HUES48 (cell line): ENCODE measurements at regions not wholly inside any gene's neighbourhood (a gene's known extent, or its start where the extent isn't known, plus 50 kb on each side); places are given as distances from the start of the nearest gene placed in this dataset.

ENCODE experiments used
- H3K27ac ChIP-seq: one replicate; pipeline ENCODE4 v1.7.0; 2013; ENCODE audit warnings: low read depth, low read length, inconsistent platforms
- H3K27me3 ChIP-seq: 2 replicates; pipeline ENCODE4 v1.6.1; 2013; ENCODE audit warnings: mild to moderate bottlenecking, low read length; ENCODE audit not compliant: control insufficient read depth, insufficient read depth
- H3K36me3 ChIP-seq: 2 replicates; pipeline ENCODE4 v1.6.1; 2013; ENCODE audit warnings: low read length; ENCODE audit not compliant: control insufficient read depth, insufficient read depth
- H3K4me1 ChIP-seq: 2 replicates; pipeline ENCODE4 v1.6.1; 2013; ENCODE audit warnings: mild to moderate bottlenecking, low read length; ENCODE audit not compliant: control insufficient read depth, insufficient read depth
- H3K4me3 ChIP-seq: 2 replicates; pipeline ENCODE4 v1.5.1; 2013; ENCODE audit warnings: mild to moderate bottlenecking, low read depth, low read length
- H3K9ac ChIP-seq: 2 replicates; pipeline ENCODE4 v1.6.1; 2013; ENCODE audit warnings: mild to moderate bottlenecking, low read depth, low read length, moderate library complexity
- H3K9me3 ChIP-seq: 2 replicates; pipeline ENCODE4 v1.6.1; 2013; ENCODE audit warnings: low read length; ENCODE audit not compliant: control insufficient read depth, insufficient read depth

DNA sequence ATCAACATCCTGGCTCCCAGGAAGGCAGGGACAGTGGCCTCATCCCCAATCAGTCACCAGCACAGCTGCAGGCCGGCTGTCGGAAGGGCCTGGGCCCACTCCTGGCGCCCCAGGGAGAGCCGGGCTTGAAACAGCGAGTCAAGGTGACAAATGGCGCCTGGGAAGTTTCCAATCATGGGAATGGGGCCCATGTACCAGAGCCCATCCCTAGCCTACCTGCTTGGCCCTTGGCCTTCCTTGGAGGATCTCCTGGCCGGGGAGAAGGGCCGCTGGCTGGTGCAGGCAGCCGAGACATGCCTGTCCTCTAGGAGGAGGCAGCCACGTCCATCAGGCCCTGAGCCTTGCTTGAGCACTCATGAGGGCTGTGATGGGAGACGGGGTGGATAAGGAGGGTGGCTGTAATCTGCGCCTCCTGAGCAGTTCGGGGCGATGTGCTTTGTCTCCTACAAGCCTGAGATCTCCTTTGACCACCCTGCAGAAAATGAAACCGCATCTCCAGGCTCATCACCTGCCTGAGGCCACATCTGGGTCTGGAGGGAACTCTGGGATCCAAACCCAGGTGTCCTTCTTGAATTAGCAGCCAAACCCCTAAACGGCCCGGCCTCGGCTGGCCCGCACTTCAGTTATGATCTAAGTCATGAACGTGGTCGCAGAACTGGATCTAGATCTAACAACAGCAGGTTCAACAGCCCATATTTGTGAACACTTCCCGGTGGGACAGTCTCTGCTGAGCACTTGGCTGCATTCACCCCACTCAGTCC is 862.0 kb downstream of the TBC1D22A start:
- no peak overlapping the region for H3K4me3 ChIP-seq
- no peaks in the 10 kb centered on the region for H3K27me3 ChIP-seq
- no peak overlapping the region for H3K27ac ChIP-seq
- no peaks in the 10 kb centered on the region for H3K4me1 ChIP-seq
- H3K9ac ChIP-seq, result no peak overlapping the region
- H3K36me3 ChIP-seq, result no peaks in the 10 kb centered on the region
- H3K9me3 ChIP-seq, result peaks cover 10% of the 10 kb centered on the region; the same call in 1 of the 2 replicates

DNA sequence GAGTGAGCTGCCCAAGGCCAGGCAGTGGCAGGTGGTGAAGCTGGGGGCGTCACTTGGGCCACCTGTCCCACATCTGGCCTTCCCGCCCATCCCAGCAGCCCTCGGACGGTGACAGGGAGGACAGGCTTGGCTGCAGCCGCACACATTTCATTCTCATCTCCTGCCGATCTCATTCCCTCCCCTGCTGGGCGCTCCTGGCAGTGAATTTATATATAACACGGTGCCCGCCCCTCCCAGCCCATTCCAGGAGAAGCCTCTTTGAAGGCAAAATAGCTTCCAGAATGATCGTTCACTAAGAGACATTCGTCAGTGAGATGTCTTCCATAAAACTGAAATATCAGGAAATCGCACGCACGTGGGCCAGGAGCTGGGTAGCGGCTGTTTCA is 861.3 kb downstream of the TBC1D22A start:
- Histone ChIP-seq H3K4me3 (no peak overlapping the region), H3K4me1 (no peaks in the 10 kb centered on the region), H3K27me3 (no peaks in the 10 kb centered on the region), H3K36me3 (no peaks in the 10 kb centered on the region), H3K9ac (no peak overlapping the region), H3K27ac (no peak overlapping the region), H3K9me3 (peaks cover 9% of the 10 kb centered on the region; the same call in 1 of the 2 replicates)

DNA sequence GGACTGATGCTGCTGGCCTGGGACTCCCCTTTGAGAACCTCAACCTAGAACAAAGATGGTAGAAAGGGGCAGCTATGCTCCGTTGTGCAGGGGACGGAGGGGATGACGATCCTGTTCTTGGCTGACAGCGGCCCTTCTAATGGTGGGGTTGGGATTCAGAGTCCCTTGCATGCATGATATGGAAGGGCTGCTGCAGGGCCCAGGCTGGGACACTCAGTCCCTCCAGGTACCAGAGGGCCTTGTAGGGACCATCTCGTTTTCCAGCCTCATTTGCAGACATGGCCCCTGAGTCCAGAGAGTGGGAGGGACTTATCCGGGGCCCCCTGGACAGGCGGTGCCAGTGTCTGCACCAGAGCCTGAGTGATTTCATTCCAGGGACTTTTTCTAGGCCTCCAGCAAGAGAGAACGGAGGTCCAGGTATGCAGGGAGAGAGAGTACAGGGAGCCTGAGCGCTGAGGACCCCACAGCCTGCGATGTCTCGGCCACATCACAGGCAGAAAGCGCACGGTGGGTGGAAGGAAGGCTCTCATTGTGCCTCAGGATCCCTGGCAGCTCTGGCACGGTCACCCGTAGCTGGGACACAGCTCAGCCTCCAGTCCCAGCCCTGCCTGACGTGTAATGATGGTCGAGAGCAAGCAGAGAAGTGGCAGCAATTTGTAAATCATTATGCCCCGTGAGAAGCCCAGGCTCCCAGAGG is 860.8 kb downstream of the TBC1D22A start:
- no peaks in the 10 kb centered on the region for H3K36me3 ChIP-seq
- H3K4me3 ChIP-seq, result no peak overlapping the region
- H3K27ac ChIP-seq, result no peak overlapping the region
- no peaks in the 10 kb centered on the region for H3K4me1 ChIP-seq
- no peaks in the 10 kb centered on the region for H3K27me3 ChIP-seq
- no peak overlapping the region for H3K9ac ChIP-seq
- 0 out of 2 replicates have a peak, but pooled peaks cover 4% of the 10 kb centered on the region for H3K9me3 ChIP-seq

DNA sequence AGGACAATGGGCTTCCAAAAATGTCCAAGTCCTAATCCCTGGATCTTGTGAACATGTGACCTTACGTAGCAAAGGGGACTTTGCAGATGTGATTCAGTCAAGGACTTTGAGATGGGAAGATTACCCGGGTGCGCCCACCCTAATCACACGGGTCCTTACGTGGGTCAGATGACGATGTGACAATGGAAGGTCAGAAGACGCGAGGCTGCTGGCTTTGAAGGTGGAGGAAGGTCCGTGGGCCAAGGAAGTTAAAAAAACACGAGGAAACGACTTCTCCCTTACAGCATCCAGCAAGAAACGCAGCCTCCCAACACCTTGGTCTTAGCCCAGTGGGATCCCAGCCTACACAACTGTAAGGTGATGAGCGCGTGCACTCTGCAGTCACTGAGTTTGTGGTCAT is 860.1 kb downstream of the TBC1D22A start:
- Histone ChIP-seq H3K27me3 (no peaks in the 10 kb centered on the region), H3K4me1 (no peaks in the 10 kb centered on the region), H3K36me3 (no peaks in the 10 kb centered on the region), H3K4me3 (no peak overlapping the region), H3K9me3 (peaks cover 5% of the 10 kb centered on the region; the same call in 1 of the 2 replicates), H3K27ac (no peak overlapping the region), H3K9ac (no peak overlapping the region)

DNA sequence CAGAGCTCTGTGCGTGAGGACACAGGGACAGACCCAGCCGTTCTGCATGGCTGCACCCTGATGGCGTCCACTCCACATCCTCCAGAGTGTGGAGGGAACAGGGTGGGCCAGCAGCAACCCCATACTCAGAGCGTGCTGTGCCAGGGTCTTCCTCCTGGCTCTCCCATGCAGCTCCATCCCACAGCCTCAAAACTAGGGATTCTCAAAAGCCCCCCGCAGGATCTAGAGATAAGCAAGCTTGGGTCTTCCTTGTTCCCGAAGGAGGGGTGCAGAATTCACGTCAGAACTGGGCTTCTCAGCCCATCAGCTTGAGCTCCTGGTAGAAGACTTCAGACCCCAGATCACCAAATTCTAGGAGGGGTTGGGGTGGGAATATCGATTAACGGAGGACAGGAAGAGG is 858.8 kb downstream of the TBC1D22A start:
- no peaks in the 10 kb centered on the region for H3K27me3 ChIP-seq

GRCh38 chr22:47620391-47620790 is 857.9 kb downstream of the TBC1D22A start:
- Histone ChIP-seq H3K9me3 (peaks cover 13% of the 10 kb centered on the region; the same call in 1 of the 2 replicates), H3K9ac (no peak overlapping the region), H3K4me3 (no peak overlapping the region), H3K36me3 (no peaks in the 10 kb centered on the region), H3K27ac (no peak overlapping the region), H3K27me3 (no peaks in the 10 kb centered on the region), H3K4me1 (no peaks in the 10 kb centered on the region)

More for the DNA sequence above, 858.8 kb downstream of the TBC1D22A start:
- no peak overlapping the region for H3K9ac ChIP-seq
- H3K9me3 ChIP-seq, result peaks cover 8% of the 10 kb centered on the region; the same call in 1 of the 2 replicates
- H3K4me3 ChIP-seq, result no peak overlapping the region
- no peak overlapping the region for H3K27ac ChIP-seq
- no peaks in the 10 kb centered on the region for H3K4me1 ChIP-seq
- no peaks in the 10 kb centered on the region for H3K36me3 ChIP-seq

GRCh38 chr22:47619631-47620030 is 857.2 kb downstream of the TBC1D22A start:
- Histone ChIP-seq H3K4me3 (no peak overlapping the region), H3K9ac (no peak overlapping the region), H3K27ac (no peak overlapping the region), H3K36me3 (no peaks in the 10 kb centered on the region), H3K4me1 (no peaks in the 10 kb centered on the region), H3K27me3 (no peaks in the 10 kb centered on the region), H3K9me3 (peaks cover 18% of the 10 kb centered on the region; the same call in 1 of the 2 replicates)

- no peak overlapping the region for H3K27ac ChIP-seq
- H3K9me3 ChIP-seq, result peaks cover 18% of the 10 kb centered on the region; the same call in 1 of the 2 replicates
- H3K4me1 ChIP-seq, result no peaks in the 10 kb centered on the region
- H3K27me3 ChIP-seq, result no peaks in the 10 kb centered on the region
- no peak overlapping the region; the same call in 1 of the 2 replicates for H3K4me3 ChIP-seq
- H3K36me3 ChIP-seq, result no peaks in the 10 kb centered on the region
- no peak overlapping the region for H3K9ac ChIP-seq
Observed at GRCh38 chr22:47618180-47619010, 855.9 kb downstream of the TBC1D22A start.

- Histone ChIP-seq H3K9me3 (peaks cover 20% of the 10 kb centered on the region; the same call in 1 of the 2 replicates), H3K27me3 (no peaks in the 10 kb centered on the region), H3K4me1 (no peaks in the 10 kb centered on the region), H3K27ac (no peak overlapping the region), H3K9ac (no peak overlapping the region), H3K4me3 (no peak overlapping the region), H3K36me3 (no peaks in the 10 kb centered on the region)
Observed at GRCh38 chr22:47617186-47617585, 854.7 kb downstream of the TBC1D22A start.

- Histone ChIP-seq H3K9ac (no peak overlapping the region), H3K4me1 (no peaks in the 10 kb centered on the region), H3K9me3 (peaks cover 21% of the 10 kb centered on the region; the same call in 1 of the 2 replicates), H3K4me3 (no peak overlapping the region), H3K27ac (no peak overlapping the region), H3K36me3 (no peaks in the 10 kb centered on the region), H3K27me3 (no peaks in the 10 kb centered on the region)
Observed at GRCh38 chr22:47616396-47617020, 854.1 kb downstream of the TBC1D22A start.
